Endothelial cell of umbilical vein (primary cell): ENCODE measurements at regions not wholly inside any gene's neighbourhood (a gene's known extent, or its start where the extent isn't known, plus 50 kb on each side); places are given as distances from the start of the nearest gene placed in this dataset.

Source experiments
- BruUV-seq: library from RNA; stranded (reverse); fragments of 400-500 nt; replicated peaks from 2 replicates; lab custom pipeline; 2021; lab: Mats Ljungman, UMichigan
- CTCF ChIA-PET: fragments of 300-600, 350-600 bp; sonication (Branson Sonifier 250); formaldehyde crosslinking; loops from one replicate; lab custom pipeline; 2021; ENCODE audit warnings: antibody characterized with exemption, inconsistent platforms; lab: Charles Lee
- POLR2A ChIA-PET: fragments of 300-600, 350-600 bp; sonication (Branson Sonifier 250); formaldehyde crosslinking; loops from one replicate; lab custom pipeline; 2021; ENCODE audit warnings: antibody characterized with exemption, inconsistent platforms; lab: Charles Lee
- DNase-seq: peaks from one replicate; pipeline ENCODE4 v3.0.0-alpha.2; 2011; ENCODE audit warnings: low read depth, low spot score
- FAIRE-seq: peaks from 2 replicates; lab custom pipeline; 2011; peaks lifted over from hg19 to GRCh38; lab: Jason Lieb, UNC
- H2AFZ ChIP-seq: 2 replicates; pipeline ENCODE4 v1.6.0; 2012; ENCODE audit warnings: low read depth, low read length, control low read depth, inconsistent platforms
- H3K27ac ChIP-seq: 2 replicates; pipeline ENCODE4 v1.5.1; 2011; ENCODE audit warnings: low read depth, mild to moderate bottlenecking, control low read depth, low read length, moderate library complexity; ENCODE audit not compliant: insufficient read depth
- H3K27me3 ChIP-seq, 2 experiments: 2 replicates each; pipeline versions ENCODE4 v1.6.0 to v1.6.1; 2011; ENCODE audit warnings: low read length in 2 of 2, mixed read lengths in 1 of 2; ENCODE audit not compliant: control insufficient read depth in 2 of 2, insufficient read depth in 2 of 2
- H3K36me3 ChIP-seq, 2 experiments: 2 replicates in 1 of 2; 3 replicates in 1 of 2; pipeline ENCODE4 v1.5.1; 2011; ENCODE audit warnings: low read length in 2 of 2, mild to moderate bottlenecking in 1 of 2, moderate library complexity in 1 of 2; ENCODE audit not compliant: control insufficient read depth in 2 of 2, insufficient read depth in 2 of 2; ENCODE audit errors: extremely low read depth in 1 of 2
- H3K4me1 ChIP-seq: 3 replicates; pipeline ENCODE4 v1.5.1; 2011; ENCODE audit warnings: mild to moderate bottlenecking, low read length; ENCODE audit not compliant: control insufficient read depth, insufficient read depth; ENCODE audit errors: extremely low read depth
- H3K4me2 ChIP-seq: 2 replicates; pipeline ENCODE4 v1.6.1; 2011; ENCODE audit warnings: low read length, control low read depth, mixed read lengths; ENCODE audit not compliant: insufficient read depth
- H3K4me3 ChIP-seq, 3 experiments: fragments of 200-600 bp in 1 of 3; sonication (generic), shearing (Covaris generic) in 1 of 3; replicated peaks in 1 of 3; 2 replicates each; pipeline ENCODE4 v1.5.1; 2011 to 2016; ENCODE audit warnings: control low read depth in 3 of 3, low read length in 3 of 3, mild to moderate bottlenecking in 2 of 3, inconsistent platforms in 1 of 3, low read depth in 1 of 3, moderate library complexity in 1 of 3; ENCODE audit not compliant: insufficient read depth in 1 of 3
- H3K79me2 ChIP-seq: 2 replicates; pipeline ENCODE4 v1.6.0; 2012; ENCODE audit warnings: low read length, inconsistent platforms; ENCODE audit not compliant: control insufficient read depth, insufficient read depth
- H3K9ac ChIP-seq: replicated peaks from 2 replicates; pipeline ENCODE3; 2011; ENCODE audit warnings: low read length, control low read depth; ENCODE audit not compliant: insufficient read depth; ENCODE audit errors: extremely low read depth
- H3K9me1 ChIP-seq: replicated peaks from 3 replicates; pipeline ENCODE4 v1.6.0; 2011; ENCODE audit warnings: mild to moderate bottlenecking, low read length; ENCODE audit not compliant: control insufficient read depth, insufficient read depth; ENCODE audit errors: extremely low read depth
- H3K9me3 ChIP-seq: replicated peaks from 2 replicates; pipeline ENCODE4 v1.5.1; 2012; ENCODE audit warnings: low read length, inconsistent platforms; ENCODE audit not compliant: control insufficient read depth, insufficient read depth
- H4K20me1 ChIP-seq: replicated peaks from 2 replicates; pipeline ENCODE3; 2011; ENCODE audit warnings: mild to moderate bottlenecking, low read length; ENCODE audit not compliant: control insufficient read depth, insufficient read depth; ENCODE audit errors: extremely low read depth
- EZH2 ChIP-seq: IDR thresholded peaks from 2 replicates; pipeline ENCODE4 v1.6.1; 2012; ENCODE audit warnings: borderline replicate concordance, low read depth, mild to moderate bottlenecking, moderate library complexity, low read length, inconsistent platforms; ENCODE audit not compliant: severe bottlenecking
- FOS ChIP-seq: IDR thresholded peaks from 2 replicates; pipeline ENCODE4 v1.6.1; 2011; ENCODE audit warnings: mild to moderate bottlenecking, low read length, moderate library complexity, borderline replicate concordance; ENCODE audit not compliant: insufficient read depth
- GATA2 ChIP-seq: IDR thresholded peaks from 2 replicates; pipeline ENCODE4 v1.7.0; 2011; ENCODE audit warnings: low read depth, mild to moderate bottlenecking, moderate library complexity, mixed read lengths, low read length; ENCODE audit not compliant: insufficient read length, insufficient read depth
- JUN ChIP-seq: IDR thresholded peaks from 2 replicates; pipeline ENCODE4 v1.6.1; 2011; ENCODE audit warnings: borderline replicate concordance, low read depth; ENCODE audit not compliant: insufficient read length, insufficient read depth
- MYC ChIP-seq: IDR thresholded peaks from one replicate; pipeline ENCODE4 v1.6.1; 2011; ENCODE audit warnings: mild to moderate bottlenecking, low read depth, low read length
- POLR2A ChIP-seq: IDR thresholded peaks from 2 replicates; pipeline ENCODE4 v1.6.1; 2012; ENCODE audit warnings: low read depth, mild to moderate bottlenecking, control low read depth, low read length
- POLR2AphosphoS5 ChIP-seq: IDR thresholded peaks from 2 replicates; pipeline ENCODE4 v1.6.1; 2012; ENCODE audit warnings: low read depth, mild to moderate bottlenecking, control low read depth, low read length, moderate library complexity; ENCODE audit not compliant: insufficient read depth
- dilution Hi-C: fragments of 300-500 bp; cut with MboI; formaldehyde crosslinking; loops from one replicate; pipeline ENCODE4 v1.15.0; 2019; ENCODE audit warnings: low sequenced_read_pairs; ENCODE audit not compliant: extremely low pct_ligation_motif_present
- intact Hi-C: fragments of 100-400 bp; cut with micrococcal nuclease; formaldehyde crosslinking; loops from one replicate; pipeline ENCODE4 v1.10.0; 2022
- TF ChIP-seq, protein P1 (sequence below): IDR thresholded peaks from 2 replicates; pipeline ENCODE4 v1.6.1; 2011; ENCODE audit not compliant: insufficient read depth, insufficient read length
- TF ChIP-seq, protein P2 (sequence below), 2 donors: IDR thresholded peaks; 1 replicate in 1 of 2; 2 replicates in 1 of 2; pipeline ENCODE4 v1.5.1; 2011; ENCODE audit warnings: low read length in 2 of 2, mild to moderate bottlenecking in 2 of 2, moderate library complexity in 2 of 2, control low read depth in 1 of 2, inconsistent platforms in 1 of 2, low read depth in 1 of 2; ENCODE audit not compliant: insufficient read depth in 1 of 2; ENCODE audit errors: extremely low read depth in 1 of 2

DNA sequence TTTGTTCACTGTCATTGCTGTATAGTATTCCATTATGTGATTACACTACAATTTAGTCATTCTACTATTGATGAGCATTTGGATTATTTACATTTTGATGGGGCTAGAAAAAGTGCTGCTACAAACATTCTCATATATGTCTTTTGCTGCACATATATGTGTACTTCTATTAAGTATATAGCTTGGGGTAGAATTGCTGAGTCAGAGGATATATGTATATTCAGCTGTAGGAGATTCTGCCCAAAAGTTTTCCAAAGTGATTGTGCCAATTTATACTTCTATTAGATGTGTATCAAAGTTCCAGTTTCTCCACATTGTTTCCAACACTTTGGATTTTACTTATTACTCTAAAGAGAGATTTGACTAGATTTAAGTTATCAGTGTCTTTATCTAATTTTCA is 101.7 kb upstream of the UGP2 start:
- H3K4me2 ChIP-seq: no peak overlapping the region
- no peak for FAIRE-seq
- no peak overlapping the region for H3K27ac ChIP-seq
- POLR2A ChIA-PET: no interaction called here
- H3K9me3 ChIP-seq: no peaks in the 10 kb centered on the region
- intact Hi-C loops: no loop called here
- dilution Hi-C loops: no loop called here
- H3K4me1 ChIP-seq: peaks cover 44% of the 10 kb centered on the region
- H4K20me1 ChIP-seq: no peaks in the 10 kb centered on the region
- H2AFZ ChIP-seq: no peak overlapping the region
- CTCF ChIA-PET: no interaction called here
- no peak overlapping the region for H3K4me3 ChIP-seq
- TF ChIP-seq, protein P1, sequence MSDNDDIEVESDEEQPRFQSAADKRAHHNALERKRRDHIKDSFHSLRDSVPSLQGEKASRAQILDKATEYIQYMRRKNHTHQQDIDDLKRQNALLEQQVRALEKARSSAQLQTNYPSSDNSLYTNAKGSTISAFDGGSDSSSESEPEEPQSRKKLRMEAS: no peak
- TF ChIP-seq JUN (no peak), POLR2AphosphoS5 (no peak), EZH2 (no peak), POLR2A (no peak), MYC (no peak), GATA2 (no peak), FOS (no peak)
- TF ChIP-seq, protein P2, sequence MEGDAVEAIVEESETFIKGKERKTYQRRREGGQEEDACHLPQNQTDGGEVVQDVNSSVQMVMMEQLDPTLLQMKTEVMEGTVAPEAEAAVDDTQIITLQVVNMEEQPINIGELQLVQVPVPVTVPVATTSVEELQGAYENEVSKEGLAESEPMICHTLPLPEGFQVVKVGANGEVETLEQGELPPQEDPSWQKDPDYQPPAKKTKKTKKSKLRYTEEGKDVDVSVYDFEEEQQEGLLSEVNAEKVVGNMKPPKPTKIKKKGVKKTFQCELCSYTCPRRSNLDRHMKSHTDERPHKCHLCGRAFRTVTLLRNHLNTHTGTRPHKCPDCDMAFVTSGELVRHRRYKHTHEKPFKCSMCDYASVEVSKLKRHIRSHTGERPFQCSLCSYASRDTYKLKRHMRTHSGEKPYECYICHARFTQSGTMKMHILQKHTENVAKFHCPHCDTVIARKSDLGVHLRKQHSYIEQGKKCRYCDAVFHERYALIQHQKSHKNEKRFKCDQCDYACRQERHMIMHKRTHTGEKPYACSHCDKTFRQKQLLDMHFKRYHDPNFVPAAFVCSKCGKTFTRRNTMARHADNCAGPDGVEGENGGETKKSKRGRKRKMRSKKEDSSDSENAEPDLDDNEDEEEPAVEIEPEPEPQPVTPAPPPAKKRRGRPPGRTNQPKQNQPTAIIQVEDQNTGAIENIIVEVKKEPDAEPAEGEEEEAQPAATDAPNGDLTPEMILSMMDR (IDR thresholded peaks at IDR 0.05; ENCODE audit: extremely low read depth in 1 of 2, insufficient read depth in 1 of 2, low read depth in 1 of 2, low read length in 2 of 2): no peak
- BruUV-seq: no TSS peak
- no peaks in the 10 kb centered on the region for H3K79me2 ChIP-seq
- no peak overlapping the region for H3K9ac ChIP-seq
- DNase-seq: no peak
- H3K9me1 ChIP-seq: no peaks in the 10 kb centered on the region
- H3K27me3 ChIP-seq: no peaks in the 10 kb centered on the region
- no peaks in the 10 kb centered on the region for H3K36me3 ChIP-seq
